ENCODE measurements at regions not wholly inside any gene's neighbourhood (a gene's known extent, or its start where the extent isn't known, plus 50 kb on each side); places are given as distances from the start of the nearest gene placed in this dataset.

DNA sequence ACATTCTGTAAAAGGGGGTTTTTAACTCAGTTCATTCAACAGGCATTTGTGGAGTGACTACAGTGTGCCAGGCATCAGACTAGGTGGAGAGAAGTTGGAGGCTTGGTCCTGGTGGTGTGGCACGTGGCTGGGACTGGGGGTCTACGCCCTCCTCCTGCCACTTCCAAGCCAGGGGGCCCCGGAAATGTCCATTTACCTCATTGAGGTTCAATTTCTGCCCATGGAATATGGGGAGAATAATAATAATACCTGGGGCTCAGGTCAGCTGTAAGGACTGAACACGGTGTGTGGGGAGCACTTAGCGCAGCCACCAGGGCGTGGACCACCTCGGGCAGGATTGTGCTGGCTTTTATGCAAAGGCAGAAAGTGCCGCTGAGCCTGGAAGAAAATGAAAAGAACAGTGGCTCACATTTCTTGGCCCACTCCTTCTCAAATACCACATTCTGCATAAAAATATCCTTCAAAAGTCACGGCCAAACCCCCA lies 229.4 kb downstream of the ANKRD60 start:
- Histone ChIP-seq H3K18ac (ENCODE audit: extremely low read depth, low read length) (no peak overlapping the region), H3K9me3 (ENCODE audit: insufficient read depth in 2 of 2, low read depth in 1 of 2, low read length in 1 of 2) (0 out of 4 replicates have a peak, but pooled peaks cover 0 to under 1% of the 10 kb centered on the region in 2 experiments), H3K9ac (replicated peaks in 1 of 4; ENCODE audit: extremely low read depth in 1 of 4, low read depth in 3 of 4, low read length in 3 of 4) (no peak overlapping the region), H3K4me1 (replicated peaks in 1 of 4; ENCODE audit: control insufficient read depth in 3 of 4, insufficient read depth in 4 of 4, low read length in 3 of 4) (peaks cover 0 to 7% (median 6%) of the 10 kb centered on the region in 4 experiments; a peak in 5 of 7 replicates), H3K14ac (ENCODE audit: insufficient read length) (no peak overlapping the region), H3K36me3 (ENCODE audit: control insufficient read depth in 2 of 4, insufficient read depth in 4 of 4, low read length in 3 of 4) (no peaks in the 10 kb centered on the region), H3K79me2 (ENCODE audit: control insufficient read depth in 1 of 2, insufficient read depth in 2 of 2, low read length in 2 of 2) (no peaks in the 10 kb centered on the region), H4K8ac (ENCODE audit: extremely low read depth, insufficient read depth, low read length) (no peak overlapping the region), H3K4ac (replicated peaks; ENCODE audit: insufficient read length, low read depth, low read length) (no peak overlapping the region), H3K27me3 (replicated peaks in 1 of 4; ENCODE audit: control insufficient read depth in 3 of 4, extremely low read depth in 1 of 4, insufficient read depth in 3 of 4, low read length in 3 of 4) (0 out of 7 replicates have a peak, but pooled peaks cover 0 to 3% (median 0%) of the 10 kb centered on the region in 4 experiments), H2AK5ac (ENCODE audit: low read depth, low read length) (no peak overlapping the region), H3K56ac (replicated peaks; ENCODE audit: insufficient read length, low read depth, low read length) (no peak overlapping the region), H2BK5ac (ENCODE audit: low read depth, low read length) (no peak overlapping the region; the same call in 1 of the 2 replicates), H3K23me2 (ENCODE audit: low read depth, low read length) (peaks cover 3% of the 10 kb centered on the region), H3K4me3 (ENCODE audit: extremely low read depth in 1 of 4, insufficient read depth in 2 of 4, low read depth in 3 of 4, low read length in 4 of 4) (peak overlapping the region in 3 of 4 experiments; percentile 7 to 11 (median 10); a peak in 2 of 8 replicates), H2AFZ (ENCODE audit: low read length) (no peak overlapping the region), H4K91ac (replicated peaks; ENCODE audit: insufficient read length, low read length) (no peak overlapping the region), H4K5ac (ENCODE audit: insufficient read length, low read depth, low read length) (no peak overlapping the region), H2BK20ac (ENCODE audit: low read length) (no peak overlapping the region), H3K79me1 (ENCODE audit: low read depth, low read length) (no peaks in the 10 kb centered on the region), H4K20me1 (replicated peaks in 1 of 2; ENCODE audit: control insufficient read depth in 1 of 2, insufficient read depth in 2 of 2, low read length in 2 of 2) (no peaks in the 10 kb centered on the region), H2BK12ac (ENCODE audit: low read depth, low read length) (no peak overlapping the region), H3K23ac (ENCODE audit: insufficient read length) (no peak overlapping the region), H2BK15ac (ENCODE audit: low read length) (no peak overlapping the region), H3K27ac (ENCODE audit: low read depth, low read length) (no peak overlapping the region), H3K4me2 (ENCODE audit: insufficient read depth in 1 of 2, low read depth in 2 of 2, low read length in 2 of 2) (peak overlapping the region; percentile 15 to 41; a peak in 2 of 4 replicates), H2BK120ac (replicated peaks; ENCODE audit: low read depth, low read length) (no peak overlapping the region)
- no peak for DNase-seq (ENCODE audit: low read depth in 1 of 2, low spot score in 2 of 2)
- no peak for FAIRE-seq
- TF ChIP-seq CHD2 (IDR thresholded peaks at IDR 0.05; ENCODE audit: low read length) (no peak), HDAC2 (IDR thresholded peaks at IDR 0.05; ENCODE audit: borderline replicate concordance in 1 of 2, low read depth in 2 of 2, low read length in 2 of 2) (no peak; a peak in 1 of 4 replicates), GABPA (IDR thresholded peaks at IDR 0.05; ENCODE audit: borderline replicate concordance, insufficient read depth, low read length) (no peak), NANOG (IDR thresholded peaks at IDR 0.05; ENCODE audit: insufficient read depth, low read depth, low read length, poor library complexity, severe bottlenecking) (peak; percentile 28)
- TF ChIP-seq, protein P1, sequence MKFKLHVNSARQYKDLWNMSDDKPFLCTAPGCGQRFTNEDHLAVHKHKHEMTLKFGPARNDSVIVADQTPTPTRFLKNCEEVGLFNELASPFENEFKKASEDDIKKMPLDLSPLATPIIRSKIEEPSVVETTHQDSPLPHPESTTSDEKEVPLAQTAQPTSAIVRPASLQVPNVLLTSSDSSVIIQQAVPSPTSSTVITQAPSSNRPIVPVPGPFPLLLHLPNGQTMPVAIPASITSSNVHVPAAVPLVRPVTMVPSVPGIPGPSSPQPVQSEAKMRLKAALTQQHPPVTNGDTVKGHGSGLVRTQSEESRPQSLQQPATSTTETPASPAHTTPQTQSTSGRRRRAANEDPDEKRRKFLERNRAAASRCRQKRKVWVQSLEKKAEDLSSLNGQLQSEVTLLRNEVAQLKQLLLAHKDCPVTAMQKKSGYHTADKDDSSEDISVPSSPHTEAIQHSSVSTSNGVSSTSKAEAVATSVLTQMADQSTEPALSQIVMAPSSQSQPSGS (IDR thresholded peaks at IDR 0.05; ENCODE audit: low read length), result no peak
- WGBS, 2 experiments (ENCODE audit: extremely low coverage in 1 of 2, insufficient coverage in 1 of 2, insufficient read length in 1 of 2, insufficient replicate concordance in 2 of 2, low coverage in 1 of 2, low lambda C conversion rate in 2 of 2, missing lambda C conversion rate in 1 of 2), result 54% methylated on average over 9 of the region's 9 CpGs; no CpG with 5 or more reads in 1 of the 2 experiments
- ChIA-PET POLR2A (ENCODE audit: partially characterized antibody) (no interaction called here), CTCF (ENCODE audit: partially characterized antibody) (interaction anchor here (0.6 to 2.4 kb wide), 7 partner anchors 27 to 978 kb away, joined by 3 to 11 read pairs (median 3); no protein-coding TSS in a partner anchor)

Measured in H1 (cell line).